ENCODE measurements at regions not wholly inside any gene's neighbourhood (a gene's known extent, or its start where the extent isn't known, plus 50 kb on each side); places are given as distances from the start of the nearest gene placed in this dataset.
"Not testable (repeated sequence)": the region's sequence is repeated elsewhere in the genome, so short reads cannot be mapped to it uniquely, and the experiment has no call there.

- DNase-seq, result no peak
Measured at GRCh38 chr2:16390561-16390960, 275.1 kb downstream of the CYRIA start.

GRCh38 chr2:16389611-16390010 is 276.0 kb downstream of the CYRIA start:
- no peak for DNase-seq

GRCh38 chr2:16388199-16388830 is 277.3 kb downstream of the CYRIA start:
- DNase-seq, result not testable (repeated sequence)

- DNase-seq, result no peak
Measured at GRCh38 chr2:16387461-16387984, 278.1 kb downstream of the CYRIA start.

GRCh38 chr2:16386431-16386830 is 279.2 kb downstream of the CYRIA start:
- DNase-seq, result no peak

- no peak for DNase-seq
Measured at GRCh38 chr2:16386031-16386430, 279.6 kb downstream of the CYRIA start.

- no peak for DNase-seq
Measured at GRCh38 chr2:16385341-16385740, 280.3 kb downstream of the CYRIA start.

GRCh38 chr2:16383411-16383810 is 282.2 kb downstream of the CYRIA start:
- no peak for DNase-seq

GRCh38 chr2:16382451-16382850 is 283.2 kb downstream of the CYRIA start:
- DNase-seq, result no peak

GRCh38 chr2:16381511-16381910 is 284.1 kb downstream of the CYRIA start:
- DNase-seq, result no peak

GRCh38 chr2:16379901-16380300 is 285.7 kb downstream of the CYRIA start:
- not testable (repeated sequence) for DNase-seq

GRCh38 chr2:16379061-16379460 is 286.6 kb downstream of the CYRIA start:
- DNase-seq, result not testable (repeated sequence)

GRCh38 chr2:16378031-16378430 is 287.6 kb downstream of the CYRIA start:
- DNase-seq, result no peak

GRCh38 chr2:16375981-16376380 is 289.7 kb downstream of the CYRIA start:
- DNase-seq, result no peak

- DNase-seq, result no peak
Measured at GRCh38 chr2:16375351-16375750, 290.3 kb downstream of the CYRIA start.

- no peak for DNase-seq
Measured at GRCh38 chr2:16374671-16375070, 291.0 kb downstream of the CYRIA start.

GRCh38 chr2:16373341-16373740 is 292.3 kb downstream of the CYRIA start:
- no peak for DNase-seq

- DNase-seq, result no peak
Measured at GRCh38 chr2:16371751-16372150, 293.9 kb downstream of the CYRIA start.

GRCh38 chr2:16368951-16369350 is 296.7 kb downstream of the CYRIA start:
- DNase-seq, result no peak

GRCh38 chr2:16368328-16368727 is 297.3 kb downstream of the CYRIA start:
- no peak for DNase-seq

GRCh38 chr2:16365366-16365765 is 300.3 kb downstream of the CYRIA start:
- no peak for DNase-seq

GRCh38 chr2:16363581-16363980 is 302.1 kb downstream of the CYRIA start:
- no peak for DNase-seq

- DNase-seq, result no peak
Measured at GRCh38 chr2:16362611-16363010, 303.0 kb downstream of the CYRIA start.

GRCh38 chr2:16361261-16361995 is 304.2 kb downstream of the CYRIA start:
- DNase-seq, result no peak

All from cerebellar nuclear complex (tissue), 1 donor.